ENCODE measurements at regions not wholly inside any gene's neighbourhood (a gene's known extent, or its start where the extent isn't known, plus 50 kb on each side); places are given as distances from the start of the nearest gene placed in this dataset.

DNA sequence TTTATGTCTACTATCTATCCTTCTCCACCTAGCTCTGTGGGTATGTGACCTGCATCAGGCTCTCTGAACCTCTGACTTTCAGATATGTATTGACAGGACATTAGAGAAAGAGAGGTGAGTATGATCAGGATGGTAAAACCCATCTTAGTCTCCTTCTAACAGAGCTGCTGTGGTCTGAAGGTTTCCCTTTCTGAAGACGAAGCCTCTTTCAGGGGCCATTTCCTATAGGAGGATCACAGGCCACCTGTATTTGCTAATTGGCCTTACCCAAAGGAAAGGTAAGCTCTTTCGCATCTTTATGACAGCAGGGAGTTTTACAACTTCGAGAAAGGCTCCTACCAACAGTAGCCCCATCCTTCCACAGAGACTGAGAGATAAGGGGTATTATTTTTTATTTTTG lies 442.9 kb downstream of the KCNJ3 start:
- ChIA-PET CTCF (no interaction called here), POLR2A (no interaction called here)
- DNase-seq (no peak), ATAC-seq (no peak)
- Mint-ChIP-seq H3K27ac (no peak overlapping the region), H3K27me3 (no peaks in the 10 kb centered on the region), H3K4me3 (no peak overlapping the region), H3K9me3 (no peaks in the 10 kb centered on the region), H3K36me3 (ENCODE audit: low read depth) (no peaks in the 10 kb centered on the region), H3K4me1 (ENCODE audit: low read depth) (no peaks in the 10 kb centered on the region)
- intact Hi-C loops (cut with micrococcal nuclease): no loop called here
- TF ChIP-seq, protein P1, sequence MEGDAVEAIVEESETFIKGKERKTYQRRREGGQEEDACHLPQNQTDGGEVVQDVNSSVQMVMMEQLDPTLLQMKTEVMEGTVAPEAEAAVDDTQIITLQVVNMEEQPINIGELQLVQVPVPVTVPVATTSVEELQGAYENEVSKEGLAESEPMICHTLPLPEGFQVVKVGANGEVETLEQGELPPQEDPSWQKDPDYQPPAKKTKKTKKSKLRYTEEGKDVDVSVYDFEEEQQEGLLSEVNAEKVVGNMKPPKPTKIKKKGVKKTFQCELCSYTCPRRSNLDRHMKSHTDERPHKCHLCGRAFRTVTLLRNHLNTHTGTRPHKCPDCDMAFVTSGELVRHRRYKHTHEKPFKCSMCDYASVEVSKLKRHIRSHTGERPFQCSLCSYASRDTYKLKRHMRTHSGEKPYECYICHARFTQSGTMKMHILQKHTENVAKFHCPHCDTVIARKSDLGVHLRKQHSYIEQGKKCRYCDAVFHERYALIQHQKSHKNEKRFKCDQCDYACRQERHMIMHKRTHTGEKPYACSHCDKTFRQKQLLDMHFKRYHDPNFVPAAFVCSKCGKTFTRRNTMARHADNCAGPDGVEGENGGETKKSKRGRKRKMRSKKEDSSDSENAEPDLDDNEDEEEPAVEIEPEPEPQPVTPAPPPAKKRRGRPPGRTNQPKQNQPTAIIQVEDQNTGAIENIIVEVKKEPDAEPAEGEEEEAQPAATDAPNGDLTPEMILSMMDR (IDR thresholded peaks at IDR 0.05): no peak

DNA sequence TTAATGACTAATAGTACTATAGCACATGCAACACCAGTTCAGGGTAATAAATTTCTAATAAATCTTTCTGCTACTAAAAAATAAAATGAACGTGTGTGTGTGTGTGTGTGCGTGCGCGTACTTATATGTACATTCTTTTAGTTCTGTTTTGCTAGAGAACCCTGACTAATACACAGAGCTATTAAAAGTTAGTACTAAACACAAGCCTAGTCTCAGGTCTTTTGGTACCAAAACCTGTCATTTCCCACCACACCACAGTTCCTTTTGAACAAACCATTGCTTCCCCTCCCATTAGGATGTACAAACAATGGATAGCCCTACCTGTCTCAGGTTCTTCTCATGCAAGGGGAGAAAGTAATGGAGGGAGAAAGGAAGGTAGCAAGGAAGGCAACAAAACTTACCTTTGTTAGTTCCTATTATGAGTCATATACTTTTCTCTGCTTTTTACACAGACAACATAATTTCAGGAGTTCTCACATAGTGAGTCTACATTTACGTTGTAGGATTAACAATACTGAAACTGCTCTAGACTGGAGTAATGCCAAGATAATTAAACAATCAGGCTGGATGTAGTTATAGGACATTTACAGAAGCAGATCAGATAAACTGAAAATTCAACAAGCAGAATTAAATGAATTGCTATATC lies 427.2 kb downstream of the KCNJ3 start:
- TF ChIP-seq, protein P1 (IDR thresholded peaks at IDR 0.05): no peak
- ATAC-seq: no peak
- H3K4me3 Mint-ChIP-seq: no peak overlapping the region
- intact Hi-C loops (cut with micrococcal nuclease): no loop called here
- no peaks in the 10 kb centered on the region for H3K27me3 Mint-ChIP-seq
- no peak overlapping the region for H3K27ac Mint-ChIP-seq
- POLR2A ChIA-PET: no interaction called here
- H3K36me3 Mint-ChIP-seq (ENCODE audit: low read depth): no peaks in the 10 kb centered on the region
- CTCF ChIA-PET: no interaction called here
- no peaks in the 10 kb centered on the region for H3K9me3 Mint-ChIP-seq
- DNase-seq: no peak
- H3K4me1 Mint-ChIP-seq (ENCODE audit: low read depth): no peaks in the 10 kb centered on the region

DNA sequence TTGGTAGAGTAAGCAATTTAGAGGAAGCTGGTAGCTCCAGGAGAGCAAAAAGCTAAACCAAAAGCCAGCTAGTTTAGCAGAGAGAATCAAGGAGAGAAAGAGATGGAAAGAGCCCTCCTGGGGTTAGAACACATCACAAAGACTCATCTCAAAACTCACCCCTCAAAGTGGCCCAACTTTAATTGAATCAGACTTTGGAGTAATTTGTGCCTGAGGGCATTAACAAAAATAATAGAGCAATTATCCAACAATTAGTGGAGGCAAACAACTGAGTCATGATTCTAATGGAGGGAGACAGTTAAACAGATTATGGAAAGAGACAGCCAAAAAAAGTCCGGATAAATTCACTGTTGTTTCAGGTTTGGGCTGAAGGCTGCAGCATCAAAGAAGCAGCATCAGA lies 417.4 kb downstream of the KCNJ3 start:
- intact Hi-C loops (cut with micrococcal nuclease): no loop called here
- TF ChIP-seq, protein P1 (IDR thresholded peaks at IDR 0.05): no peak

DNA sequence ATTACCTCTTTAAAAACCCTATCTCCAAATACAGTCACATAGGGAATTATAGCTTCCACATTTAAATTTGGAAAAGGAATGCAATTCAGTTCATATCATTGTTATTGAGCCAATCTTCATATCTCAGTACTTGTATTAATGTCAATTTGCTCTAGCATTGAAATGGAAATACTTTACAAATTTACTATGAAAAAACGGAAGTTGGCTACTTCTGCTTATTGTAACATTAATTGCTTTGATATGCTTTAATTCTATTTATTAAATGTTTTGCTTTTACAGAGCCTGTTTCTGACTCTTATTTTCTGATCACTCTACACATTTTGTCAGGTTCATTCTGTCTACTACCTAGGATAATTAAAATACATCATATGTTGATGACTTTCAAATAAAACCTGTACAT lies 412.6 kb downstream of the KCNJ3 start:
- Mint-ChIP-seq H3K36me3 (ENCODE audit: low read depth) (no peaks in the 10 kb centered on the region), H3K4me1 (ENCODE audit: low read depth) (no peaks in the 10 kb centered on the region), H3K9me3 (no peaks in the 10 kb centered on the region), H3K27me3 (no peaks in the 10 kb centered on the region), H3K4me3 (no peak overlapping the region), H3K27ac (no peak overlapping the region)
- ATAC-seq (no peak), DNase-seq (no peak)
- intact Hi-C loops (cut with micrococcal nuclease): no loop called here
- TF ChIP-seq, protein P1 (IDR thresholded peaks at IDR 0.05): no peak
- POLR2A ChIA-PET: no interaction called here
- CTCF ChIA-PET: no interaction called here

More for the DNA sequence above, 417.4 kb downstream of the KCNJ3 start:
- no peak overlapping the region for H3K27ac Mint-ChIP-seq
- no peaks in the 10 kb centered on the region for H3K4me1 Mint-ChIP-seq (ENCODE audit: low read depth)
- no peak overlapping the region for H3K4me3 Mint-ChIP-seq
- H3K9me3 Mint-ChIP-seq: peaks cover 3% of the 10 kb centered on the region
- H3K36me3 Mint-ChIP-seq (ENCODE audit: low read depth): no peaks in the 10 kb centered on the region
- no peak for ATAC-seq
- H3K27me3 Mint-ChIP-seq: no peaks in the 10 kb centered on the region
- POLR2A ChIA-PET: no interaction called here
- DNase-seq: no peak
- CTCF ChIA-PET: no interaction called here

DNA sequence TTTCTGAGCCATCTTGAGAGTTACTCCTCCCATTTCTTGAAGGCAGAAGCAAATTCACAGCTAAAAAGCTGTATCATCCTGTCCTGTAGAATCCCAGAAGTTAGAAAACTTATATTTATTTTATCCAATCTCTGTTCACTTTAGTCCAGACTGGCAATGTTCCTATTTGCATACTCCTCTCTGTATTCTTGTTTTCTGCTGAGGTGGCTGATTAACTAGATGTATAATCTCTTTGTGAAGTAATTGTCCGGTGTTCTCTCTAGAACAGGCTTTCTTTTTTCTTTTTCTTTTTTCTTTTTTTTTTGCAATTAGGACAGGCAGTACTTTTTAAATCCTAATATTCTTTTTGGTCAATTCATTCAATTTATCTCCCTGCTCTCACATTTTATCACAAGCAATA lies 411.0 kb downstream of the KCNJ3 start:
- Mint-ChIP-seq H3K36me3 (ENCODE audit: low read depth) (no peaks in the 10 kb centered on the region), H3K9me3 (peaks cover 2% of the 10 kb centered on the region), H3K4me3 (no peak overlapping the region), H3K27ac (no peak overlapping the region), H3K27me3 (no peaks in the 10 kb centered on the region), H3K4me1 (ENCODE audit: low read depth) (no peaks in the 10 kb centered on the region)
- no peak for ATAC-seq
- TF ChIP-seq, protein P1 (IDR thresholded peaks at IDR 0.05): no peak
- ChIA-PET POLR2A (no interaction called here), CTCF (no interaction called here)
- intact Hi-C loops (cut with micrococcal nuclease): no loop called here
- DNase-seq: no peak
